Esophagus muscularis mucosa (tissue), 4 donors: ENCODE measurements at regions not wholly inside any gene's neighbourhood (a gene's known extent, or its start where the extent isn't known, plus 50 kb on each side); places are given as distances from the start of the nearest gene placed in this dataset.
A peak's percentile ranks its signal among the peaks of the same experiment; 100 is the strongest.

Experiments
- DNase-seq: peaks from one replicate; pipeline ENCODE4 v3.0.0-alpha.2; 2017; ENCODE audit errors: extremely low spot score
- H3K27ac ChIP-seq, 4 donors: fragments of 200-600 bp; sonication (generic); replicated peaks in 1 of 4; 1 replicate in 3 of 4; 2 replicates in 1 of 4; pipeline ENCODE4 v1.5.1; 2016 to 2019; ENCODE audit warnings: mild to moderate bottlenecking in 1 of 4
- H3K27me3 ChIP-seq, 4 donors: fragments of 200-600 bp; sonication (generic); one replicate each; pipeline versions ENCODE4 v1.5.1 to v1.6.0; 2016 to 2019
- H3K36me3 ChIP-seq, 4 donors: fragments of 200-600 bp; sonication (generic); one replicate each; pipeline ENCODE4 v1.5.1; 2016 to 2019
- H3K4me1 ChIP-seq, 4 donors: fragments of 200-600 bp; sonication (generic); one replicate each; pipeline ENCODE4 v1.5.1; 2016 to 2019
- H3K4me3 ChIP-seq, 4 donors: fragments of 200-600 bp; sonication (generic); 1 replicate in 2 of 4; 2 replicates in 2 of 4; pipeline ENCODE4 v1.5.1; 2016 to 2019; ENCODE audit warnings: mild to moderate bottlenecking in 4 of 4, moderate library complexity in 1 of 4
- H3K9me3 ChIP-seq, 4 donors: fragments of 200-600 bp; sonication (generic); 1 replicate in 3 of 4; 2 replicates in 1 of 4; pipeline ENCODE4 v1.5.1; 2016 to 2019
- CTCF ChIP-seq, 3 experiments: fragments of 200-600 bp in 2 of 3; fragments of 450-650 bp in 1 of 3; sonication (generic) in 2 of 3; IDR thresholded peaks; one replicate each; pipeline ENCODE4 v1.5.1; 2017 to 2019; ENCODE audit warnings: antibody characterized with exemption in 3 of 3, mild to moderate bottlenecking in 2 of 3, moderate library complexity in 1 of 3
- EP300 ChIP-seq: sonication (generic); formaldehyde crosslinking; IDR thresholded peaks from one replicate; pipeline ENCODE4 v1.6.1; 2017; ENCODE audit warnings: antibody characterized with exemption
- POLR2A ChIP-seq: fragments of 450-650 bp; IDR thresholded peaks from one replicate; pipeline ENCODE4 v1.6.1; 2017; ENCODE audit warnings: antibody characterized with exemption, moderate library complexity, mild to moderate bottlenecking, low read depth
- POLR2AphosphoS5 ChIP-seq, 2 donors: sonication (generic); formaldehyde crosslinking; IDR thresholded peaks; one replicate each; pipeline ENCODE4 v1.6.1; 2017; ENCODE audit warnings: antibody characterized with exemption in 2 of 2
- WGBS: methylation state at CpG from one replicate; pipeline ENCODE4 v1.1.5; 2018; 5-methylcytosine and 5-hydroxymethylcytosine counted together
- intact Hi-C: fragments of 100-400 bp; cut with DNase I; formaldehyde crosslinking; loops from one replicate; pipeline ENCODE4 v1.15.1; 2023

DNA sequence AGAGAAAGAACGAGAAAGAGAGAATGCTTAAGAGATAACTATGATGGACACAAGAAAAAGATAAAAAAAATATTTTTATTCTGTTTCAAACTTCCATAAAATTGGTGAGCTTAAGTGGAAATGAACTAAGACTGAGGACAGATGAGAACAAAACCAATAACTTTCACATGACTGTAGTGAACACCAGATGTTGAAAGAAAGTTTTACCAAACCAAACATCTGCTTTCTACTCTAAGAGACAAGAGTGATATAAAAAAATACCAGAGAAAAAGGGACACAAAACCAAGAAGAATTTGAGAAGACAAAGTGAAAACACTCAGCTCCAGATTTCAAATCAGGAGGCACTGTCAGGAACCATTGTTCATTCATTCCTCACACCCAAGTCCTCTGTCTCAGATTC is 147.9 kb downstream of the IMPG2 start:
- no peaks in the 10 kb centered on the region for H3K27me3 ChIP-seq
- TF ChIP-seq EP300: no peak
- H3K9me3 ChIP-seq: no peaks in the 10 kb centered on the region
- no peaks in the 10 kb centered on the region for H3K36me3 ChIP-seq
- peaks cover 4 to 30% (median 25%) of the 10 kb centered on the region in 4 donors for H3K4me1 ChIP-seq
- no peak for DNase-seq
- intact Hi-C loops: no loop called here
- 71% methylated on average over 1 of the region's 1 CpG for WGBS
- no peak overlapping the region for H3K4me3 ChIP-seq
- no peak overlapping the region for H3K27ac ChIP-seq

DNA sequence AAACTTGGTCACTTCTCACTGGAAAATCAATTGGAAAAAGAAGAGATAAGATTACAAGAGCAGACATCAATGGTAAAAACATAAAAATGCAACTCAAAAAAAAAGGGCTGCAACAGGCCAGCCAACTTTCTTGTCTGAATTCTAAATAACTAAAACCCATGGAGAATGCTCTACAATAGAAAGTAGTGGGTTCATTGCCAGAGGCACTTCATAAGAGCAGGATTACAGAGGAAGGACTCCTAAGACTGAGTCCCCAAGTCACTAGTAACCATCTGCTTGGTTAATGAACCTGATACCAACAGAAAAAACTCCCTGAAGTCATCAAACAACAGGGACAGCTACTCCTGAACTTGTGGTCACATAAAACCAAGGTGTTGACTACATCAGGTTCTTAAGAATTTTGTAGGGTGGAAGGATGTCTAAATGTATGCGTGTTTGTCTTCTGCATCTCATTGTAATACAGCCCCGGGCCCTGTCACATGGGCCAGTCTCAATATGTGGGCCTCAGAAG is 148.6 kb downstream of the IMPG2 start:
- no peaks in the 10 kb centered on the region for H3K9me3 ChIP-seq
- DNase-seq: no peak
- no peaks in the 10 kb centered on the region for H3K36me3 ChIP-seq
- WGBS: 100% methylated on average over 2 of the region's 2 CpGs
- TF ChIP-seq POLR2AphosphoS5 (IDR thresholded peaks at IDR 0.05): no peak
- no peak for TF ChIP-seq CTCF (IDR thresholded peaks at IDR 0.05)
- TF ChIP-seq POLR2A: no peak
- no peak for TF ChIP-seq EP300
- H3K27ac ChIP-seq: no peak overlapping the region
- H3K4me3 ChIP-seq: no peak overlapping the region
- H3K4me1 ChIP-seq: peaks cover 4 to 29% (median 25%) of the 10 kb centered on the region in 4 donors
- H3K27me3 ChIP-seq: no peaks in the 10 kb centered on the region
- intact Hi-C loops: no loop called here

DNA sequence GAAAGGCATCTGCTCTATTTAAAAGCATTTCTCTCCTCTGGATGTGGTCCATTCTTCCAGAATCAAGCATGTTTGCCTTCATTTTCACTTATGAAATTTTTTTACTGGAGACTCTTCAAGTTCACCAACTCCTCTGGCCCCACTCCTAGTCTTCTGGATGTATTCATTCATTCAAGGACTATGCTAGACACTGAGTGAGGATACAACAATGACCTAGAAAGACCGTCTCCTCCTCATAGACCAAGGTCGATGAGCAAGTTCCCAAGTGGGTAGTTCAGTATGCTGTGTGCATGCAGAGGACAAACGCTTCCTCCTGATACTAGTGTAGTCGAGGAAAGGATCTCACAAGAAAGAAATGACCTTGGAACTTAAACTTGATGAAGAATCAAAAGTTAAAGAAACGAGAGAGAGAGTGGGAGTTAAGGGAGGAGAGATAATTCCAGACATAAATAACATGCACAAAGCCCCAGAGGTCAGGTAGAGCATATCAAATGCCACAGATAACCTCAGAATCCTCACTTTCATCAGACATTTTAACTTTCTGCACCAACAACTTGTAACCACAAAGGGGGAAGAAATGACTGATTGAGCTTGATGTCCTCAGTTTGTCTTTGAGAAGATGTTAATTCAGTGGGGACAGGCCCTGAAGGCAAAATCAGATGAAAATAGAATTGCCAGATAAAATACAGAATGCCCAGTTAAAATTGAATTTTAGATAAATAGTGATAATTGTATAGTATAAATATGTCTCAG is 149.4 kb downstream of the IMPG2 start:
- peak overlapping the region; percentile 15 to 64 (median 62) for H3K27ac ChIP-seq
- intact Hi-C loops: no loop called here

GRCh38 chr3:101170062-101170771 is 150.2 kb downstream of the IMPG2 start:
- TF ChIP-seq EP300 (no peak), CTCF (IDR thresholded peaks at IDR 0.05) (no peak), POLR2A (no peak), POLR2AphosphoS5 (IDR thresholded peaks at IDR 0.05) (no peak)
- WGBS: 52% methylated on average over 8 of the region's 8 CpGs
- intact Hi-C loops: no loop called here
- Histone ChIP-seq H3K4me3 (no peak overlapping the region), H3K27me3 (no peaks in the 10 kb centered on the region), H3K36me3 (no peaks in the 10 kb centered on the region), H3K27ac (peak overlapping the region; percentile 53 to 64 (median 62)), H3K4me1 (peaks cover 4 to 27% (median 24%) of the 10 kb centered on the region in 4 donors), H3K9me3 (no peaks in the 10 kb centered on the region)
- peak; percentile 53 for DNase-seq

More for the DNA sequence above, 149.4 kb downstream of the IMPG2 start:
- DNase-seq: no peak
- 88% methylated on average over 5 of the region's 5 CpGs for WGBS
- Histone ChIP-seq H3K36me3 (no peaks in the 10 kb centered on the region), H3K4me1 (peaks cover 4 to 27% (median 24%) of the 10 kb centered on the region in 4 donors), H3K27me3 (no peaks in the 10 kb centered on the region), H3K9me3 (no peaks in the 10 kb centered on the region), H3K4me3 (no peak overlapping the region)
- TF ChIP-seq POLR2A: no peak
- no peak for TF ChIP-seq EP300
- TF ChIP-seq CTCF (IDR thresholded peaks at IDR 0.05): no peak

GRCh38 chr3:101169516-101169915 is 150.9 kb downstream of the IMPG2 start:
- Histone ChIP-seq H3K4me1 (peaks cover 4 to 27% (median 24%) of the 10 kb centered on the region in 4 donors), H3K36me3 (no peaks in the 10 kb centered on the region), H3K27ac (peak overlapping the region; percentile 53 to 64 (median 62)), H3K9me3 (no peaks in the 10 kb centered on the region), H3K4me3 (no peak overlapping the region), H3K27me3 (no peaks in the 10 kb centered on the region)
- intact Hi-C loops: no loop called here
- WGBS: 74% methylated on average over 3 of the region's 3 CpGs
- no peak for TF ChIP-seq POLR2AphosphoS5 (IDR thresholded peaks at IDR 0.05)
- TF ChIP-seq EP300: no peak
- no peak for TF ChIP-seq CTCF (IDR thresholded peaks at IDR 0.05)
- TF ChIP-seq POLR2A: no peak
- peak; percentile 26 for DNase-seq
